Progenitor cell of endocrine pancreas (in vitro differentiated cells): ENCODE measurements at regions not wholly inside any gene's neighbourhood (a gene's known extent, or its start where the extent isn't known, plus 50 kb on each side); places are given as distances from the start of the nearest gene placed in this dataset.
A peak's percentile ranks its signal among the peaks of the same experiment; 100 is the strongest.
"Not testable (repeated sequence)": the region's sequence is repeated elsewhere in the genome, so short reads cannot be mapped to it uniquely, and the experiment has no call there.

ENCODE experiments used
- DNase-seq: peaks from one replicate; pipeline ENCODE4 v3.0.0; 2021; ENCODE audit warnings: low spot score; ENCODE audit not compliant: unreplicated experiment
- H3K27ac Mint-ChIP-seq: 2 replicates; pipeline ENCODE4 v1.8.0; 2021; ENCODE audit warnings: mild to moderate bottlenecking, moderate library complexity, mixed read lengths
- H3K27me3 Mint-ChIP-seq: 2 replicates; pipeline ENCODE4 v1.8.0; 2021; ENCODE audit warnings: mixed read lengths
- H3K36me3 Mint-ChIP-seq: 2 replicates; pipeline ENCODE4 v1.8.0; 2022; ENCODE audit warnings: mixed read lengths; ENCODE audit not compliant: insufficient read depth
- H3K4me1 Mint-ChIP-seq: 2 replicates; pipeline ENCODE4 v1.8.0; 2021; ENCODE audit warnings: low read depth, mixed read lengths
- H3K4me3 Mint-ChIP-seq: 2 replicates; pipeline ENCODE4 v1.8.0; 2021; ENCODE audit warnings: low read depth, mild to moderate bottlenecking, moderate library complexity, mixed read lengths
- H3K9me3 Mint-ChIP-seq: 2 replicates; pipeline ENCODE4 v1.8.0; 2021; ENCODE audit warnings: low read depth, mixed read lengths
- CTCF ChIP-seq: fragments of 200-600 bp; sonication (generic); IDR thresholded peaks from one replicate; pipeline ENCODE4 v1.5.0; 2021; ENCODE audit warnings: antibody characterized with exemption, mild to moderate bottlenecking; ENCODE audit not compliant: unreplicated experiment

- Mint-ChIP-seq H3K27me3 (peaks cover 7% of the 10 kb centered on the region), H3K36me3 (no peaks in the 10 kb centered on the region), H3K4me1 (peaks cover 5% of the 10 kb centered on the region), H3K4me3 (no peak overlapping the region), H3K9me3 (no peaks in the 10 kb centered on the region), H3K27ac (no peak overlapping the region)
- no peak for DNase-seq
- no peak for TF ChIP-seq CTCF
These were observed 793.3 kb upstream of the GOT2 start for GRCh38 chr16:59527206-59527997.

GRCh38 chr16:59522826-59523225, 788.7 kb upstream of the GOT2 start:
- Mint-ChIP-seq H3K4me1 (peaks cover 29% of the 10 kb centered on the region), H3K27me3 (peaks cover 36% of the 10 kb centered on the region), H3K9me3 (peaks cover 3% of the 10 kb centered on the region), H3K4me3 (no peak overlapping the region), H3K36me3 (no peaks in the 10 kb centered on the region), H3K27ac (no peak overlapping the region)
- no peak for TF ChIP-seq CTCF
- no peak for DNase-seq

- Mint-ChIP-seq H3K27ac (peak overlapping the region; percentile 35), H3K4me1 (peaks cover 33% of the 10 kb centered on the region), H3K9me3 (peaks cover 20% of the 10 kb centered on the region), H3K27me3 (peaks cover 43% of the 10 kb centered on the region)
- not testable (repeated sequence) for DNase-seq, H3K4me3 Mint-ChIP-seq, H3K36me3 Mint-ChIP-seq
These were observed 784.6 kb upstream of the GOT2 start for GRCh38 chr16:59518721-59519120.

GRCh38 chr16:59514651-59515050, 780.5 kb upstream of the GOT2 start:
- no peak overlapping the region for H3K27ac Mint-ChIP-seq
- H3K9me3 Mint-ChIP-seq = peaks cover 22% of the 10 kb centered on the region
- TF ChIP-seq CTCF = no peak
- no peaks in the 10 kb centered on the region for H3K36me3 Mint-ChIP-seq
- no peak overlapping the region for H3K4me3 Mint-ChIP-seq
- peaks cover 11% of the 10 kb centered on the region for H3K27me3 Mint-ChIP-seq
- no peak for DNase-seq
- H3K4me1 Mint-ChIP-seq = peaks cover 24% of the 10 kb centered on the region

- TF ChIP-seq CTCF = no peak
- Mint-ChIP-seq H3K27ac (no peak overlapping the region), H3K4me1 (no peaks in the 10 kb centered on the region), H3K27me3 (no peaks in the 10 kb centered on the region), H3K4me3 (no peak overlapping the region), H3K9me3 (peaks cover 5% of the 10 kb centered on the region), H3K36me3 (no peaks in the 10 kb centered on the region)
- DNase-seq = no peak
These were observed 775.9 kb upstream of the GOT2 start for GRCh38 chr16:59510008-59510424.

- TF ChIP-seq CTCF = no peak
- H3K27me3 Mint-ChIP-seq = peaks cover 7% of the 10 kb centered on the region
- H3K36me3 Mint-ChIP-seq = no peaks in the 10 kb centered on the region
- H3K27ac Mint-ChIP-seq = no peak overlapping the region
- no peak overlapping the region for H3K4me3 Mint-ChIP-seq
- no peak for DNase-seq
- H3K9me3 Mint-ChIP-seq = no peaks in the 10 kb centered on the region
- no peaks in the 10 kb centered on the region for H3K4me1 Mint-ChIP-seq
These were observed 766.5 kb upstream of the GOT2 start for GRCh38 chr16:59500601-59501000.
